Left lung (tissue), 4 donors: ENCODE measurements at regions not wholly inside any gene's neighbourhood (a gene's known extent, or its start where the extent isn't known, plus 50 kb on each side); places are given as distances from the start of the nearest gene placed in this dataset.

Experiments
- ATAC-seq: fragments of 200-7000 bp; cut with Tn5 transposase; one replicate; pipeline ENCODE4 v1.9.1; 2020; ENCODE audit warnings: moderate library complexity
- DNase-seq, 4 donors: peaks; one replicate each; pipeline ENCODE4 v3.0.0-alpha.2; 2013 to 2020
- H3K27ac ChIP-seq, 2 donors: fragments of 200-600 bp; sonication (generic) in 1 of 2; one replicate each; pipeline versions ENCODE4 v1.5.0 to v1.8.0; 2020 to 2021
- H3K27me3 ChIP-seq, 2 donors: fragments of 200-600 bp; sonication (generic) in 1 of 2; one replicate each; pipeline versions ENCODE4 v1.5.0 to v1.8.0; 2020 to 2021
- H3K36me3 ChIP-seq, 2 donors: fragments of 200-600 bp; sonication (generic) in 1 of 2; one replicate each; pipeline versions ENCODE4 v1.5.0 to v1.8.0; 2020 to 2021
- H3K4me1 ChIP-seq, 2 donors: fragments of 200-600 bp; one replicate each; pipeline ENCODE4 v1.8.0; 2021
- H3K4me3 ChIP-seq, 2 donors: fragments of 200-600 bp; sonication (generic) in 1 of 2; one replicate each; pipeline versions ENCODE4 v1.5.0 to v1.8.0; 2020 to 2021; ENCODE audit warnings: mild to moderate bottlenecking in 1 of 2
- H3K9me3 ChIP-seq, 2 donors: fragments of 200-600 bp; sonication (generic) in 1 of 2; one replicate each; pipeline versions ENCODE4 v1.5.0 to v1.8.0; 2020 to 2021
- CTCF ChIP-seq, 2 donors: fragments of 200-600 bp; sonication (generic) in 1 of 2; IDR thresholded peaks; one replicate each; pipeline versions ENCODE4 v1.5.0 to v1.8.0; 2021; ENCODE audit warnings: antibody characterized with exemption in 2 of 2
- intact Hi-C, 2 donors: fragments of 100-400 bp; cut with DNase I; formaldehyde crosslinking; loops; one replicate each; pipeline versions ENCODE4 v1.11.2 to v1.14.2; 2022
- donor health status: DM: no; HTN: yes; CAD: no.
- donor health status: DM: no; HTN: no; CAD: no.

GRCh38 chr3:111323019-111323418 is 219.0 kb upstream of the CD96 start:
- no peaks in the 10 kb centered on the region for H3K36me3 ChIP-seq
- no peak overlapping the region for H3K4me3 ChIP-seq
- DNase-seq (no peak), ATAC-seq (no peak)
- peaks cover 0 to 5% of the 10 kb centered on the region in 2 donors for H3K4me1 ChIP-seq
- no peaks in the 10 kb centered on the region for H3K27me3 ChIP-seq
- no peak for TF ChIP-seq CTCF (IDR thresholded peaks at IDR 0.05)
- intact Hi-C loops, result no loop called here
- H3K9me3 ChIP-seq, result no peaks in the 10 kb centered on the region
- no peak overlapping the region for H3K27ac ChIP-seq

- H3K4me3 ChIP-seq, result no peak overlapping the region
- peaks cover 0 to 5% of the 10 kb centered on the region in 2 donors for H3K4me1 ChIP-seq
- H3K27me3 ChIP-seq, result no peaks in the 10 kb centered on the region
- TF ChIP-seq CTCF (IDR thresholded peaks at IDR 0.05), result no peak
- no peak overlapping the region for H3K27ac ChIP-seq
- no peaks in the 10 kb centered on the region for H3K9me3 ChIP-seq
- no peak for DNase-seq
- no peaks in the 10 kb centered on the region for H3K36me3 ChIP-seq
- intact Hi-C loops, result no loop called here
- no peak for ATAC-seq
These were observed 217.8 kb upstream of the CD96 start for GRCh38 chr3:111324151-111324550.

GRCh38 chr3:111324645-111325044 is 217.4 kb upstream of the CD96 start:
- Histone ChIP-seq H3K4me3 (no peak overlapping the region), H3K27ac (no peak overlapping the region), H3K27me3 (no peaks in the 10 kb centered on the region), H3K4me1 (peaks cover 0 to 5% of the 10 kb centered on the region in 2 donors), H3K9me3 (no peaks in the 10 kb centered on the region), H3K36me3 (no peaks in the 10 kb centered on the region)
- DNase-seq (no peak), ATAC-seq (no peak)
- intact Hi-C loops, result no loop called here
- TF ChIP-seq CTCF (IDR thresholded peaks at IDR 0.05), result no peak

- Histone ChIP-seq H3K9me3 (no peaks in the 10 kb centered on the region), H3K4me3 (no peak overlapping the region), H3K27ac (no peak overlapping the region), H3K27me3 (no peaks in the 10 kb centered on the region), H3K36me3 (no peaks in the 10 kb centered on the region), H3K4me1 (peaks cover 0 to 5% of the 10 kb centered on the region in 2 donors)
- TF ChIP-seq CTCF (IDR thresholded peaks at IDR 0.05), result no peak
- intact Hi-C loops, result no loop called here
- ATAC-seq, result no peak
- no peak for DNase-seq
These were observed 216.8 kb upstream of the CD96 start for GRCh38 chr3:111325160-111325718.

GRCh38 chr3:111326144-111326995 is 215.6 kb upstream of the CD96 start:
- intact Hi-C loops, result no loop called here
- H3K36me3 ChIP-seq, result no peaks in the 10 kb centered on the region
- H3K4me1 ChIP-seq, result peaks cover 0 to 5% of the 10 kb centered on the region in 2 donors
- no peak overlapping the region for H3K27ac ChIP-seq
- ATAC-seq, result no peak
- H3K27me3 ChIP-seq, result no peaks in the 10 kb centered on the region
- no peak for DNase-seq
- no peak for TF ChIP-seq CTCF (IDR thresholded peaks at IDR 0.05)
- no peak overlapping the region for H3K4me3 ChIP-seq
- H3K9me3 ChIP-seq, result no peaks in the 10 kb centered on the region
